Activated CD4-positive, alpha-beta T cell treated with anti-CD3 and anti-CD28 coated beads, Interleukin-2, amount 10 ng/mL, durations not matched to agents 7 days and 5 days (primary cell): ENCODE measurements at regions not wholly inside any gene's neighbourhood (a gene's known extent, or its start where the extent isn't known, plus 50 kb on each side); places are given as distances from the start of the nearest gene placed in this dataset.

ENCODE experiments used
- CTCF ChIA-PET: fragments of 350-600 bp; sonication (Branson Sonifier 250); formaldehyde crosslinking; loops from one replicate; lab custom pipeline; 2021; ENCODE audit warnings: antibody characterized with exemption; lab: Charles Lee
- POLR2A ChIA-PET: fragments of 350-600 bp; sonication (Branson Sonifier 250); formaldehyde crosslinking; loops from one replicate; lab custom pipeline; 2021; ENCODE audit warnings: antibody characterized with exemption; lab: Charles Lee
- DNase-seq: peaks from one replicate; pipeline ENCODE4 v3.0.0-alpha.2; 2020
- H3K27ac Mint-ChIP-seq: one replicate; pipeline ENCODE4 v1.8.0; 2021; ENCODE audit warnings: mild to moderate bottlenecking, moderate library complexity, mixed read lengths
- H3K27me3 Mint-ChIP-seq: one replicate; pipeline ENCODE4 v1.8.0; 2021; ENCODE audit warnings: mixed read lengths
- H3K36me3 Mint-ChIP-seq: one replicate; pipeline ENCODE4 v1.8.0; 2021; ENCODE audit warnings: low read depth, mixed read lengths
- H3K4me1 Mint-ChIP-seq: one replicate; pipeline ENCODE4 v1.8.0; 2021; ENCODE audit warnings: mixed read lengths
- H3K4me3 Mint-ChIP-seq: one replicate; pipeline ENCODE4 v1.8.0; 2021; ENCODE audit warnings: mild to moderate bottlenecking, moderate library complexity, mixed read lengths
- H3K9me3 Mint-ChIP-seq: one replicate; pipeline ENCODE4 v1.8.0; 2021; ENCODE audit warnings: mixed read lengths

- POLR2A ChIA-PET, result no interaction called here
- H3K36me3 Mint-ChIP-seq, result no peaks in the 10 kb centered on the region
These were observed 702.3 kb downstream of the TRIML1 start for GRCh38 chr4:188841523-188841922.

DNA sequence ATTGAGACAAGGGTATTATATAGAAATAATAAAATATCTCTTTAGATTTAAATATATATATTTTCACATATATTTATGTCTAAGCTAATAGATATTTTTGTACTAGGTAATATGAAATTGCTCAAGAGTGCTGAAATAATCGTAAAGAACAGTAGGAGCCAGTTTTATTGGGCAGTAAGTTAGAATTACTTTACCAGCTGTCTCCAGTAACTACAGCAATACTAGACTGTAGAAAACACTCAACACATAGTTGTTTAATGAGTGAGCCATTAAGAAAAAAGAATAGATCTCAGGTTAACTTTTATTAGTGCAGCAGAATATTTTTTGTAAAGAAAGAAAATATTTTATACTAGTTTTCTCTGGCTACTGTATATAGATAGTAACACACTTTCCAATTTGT, 715.2 kb downstream of the TRIML1 start:
- Mint-ChIP-seq H3K27ac (no peak overlapping the region), H3K9me3 (peaks cover 15% of the 10 kb centered on the region), H3K4me1 (no peaks in the 10 kb centered on the region), H3K4me3 (no peak overlapping the region), H3K36me3 (no peaks in the 10 kb centered on the region), H3K27me3 (no peaks in the 10 kb centered on the region)
- ChIA-PET POLR2A (no interaction called here), CTCF (no interaction called here)
- DNase-seq, result no peak

More at GRCh38 chr4:188841523-188841922, 702.3 kb downstream of the TRIML1 start:
- H3K9me3 Mint-ChIP-seq, result no peaks in the 10 kb centered on the region
- DNase-seq, result no peak
- no peaks in the 10 kb centered on the region for H3K4me1 Mint-ChIP-seq
- CTCF ChIA-PET, result no interaction called here
- H3K27me3 Mint-ChIP-seq, result no peaks in the 10 kb centered on the region
- H3K4me3 Mint-ChIP-seq, result no peak overlapping the region
- no peak overlapping the region for H3K27ac Mint-ChIP-seq

GRCh38 chr4:188858696-188859095, 719.5 kb downstream of the TRIML1 start:
- no peak overlapping the region for H3K4me3 Mint-ChIP-seq
- no peaks in the 10 kb centered on the region for H3K4me1 Mint-ChIP-seq
- no peaks in the 10 kb centered on the region for H3K36me3 Mint-ChIP-seq
- H3K9me3 Mint-ChIP-seq, result peaks cover 15% of the 10 kb centered on the region
- no peak for DNase-seq
- ChIA-PET POLR2A (no interaction called here), CTCF (no interaction called here)
- no peak overlapping the region for H3K27ac Mint-ChIP-seq
- H3K27me3 Mint-ChIP-seq, result no peaks in the 10 kb centered on the region

DNA sequence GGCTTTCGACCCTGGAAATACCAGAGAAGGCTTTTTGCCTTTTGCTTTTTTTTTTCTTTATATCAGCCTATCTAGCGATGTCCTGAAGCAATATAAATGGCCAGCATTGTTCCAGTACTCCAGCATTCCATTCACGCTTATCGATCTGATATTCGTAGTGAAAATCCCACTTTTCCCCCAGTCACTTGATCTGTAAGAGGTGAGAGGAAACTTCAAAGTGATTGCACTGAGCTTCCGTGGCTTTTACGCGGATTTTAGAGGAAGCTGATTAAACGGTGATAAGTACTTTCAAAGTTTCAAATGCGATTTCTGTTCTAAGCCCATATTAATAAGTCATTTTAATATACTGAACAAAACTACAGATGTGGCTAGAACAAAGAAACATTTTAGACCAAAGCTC, 725.5 kb downstream of the TRIML1 start:
- H3K36me3 Mint-ChIP-seq, result no peaks in the 10 kb centered on the region
- CTCF ChIA-PET, result no interaction called here
- no peaks in the 10 kb centered on the region for H3K4me1 Mint-ChIP-seq
- H3K27me3 Mint-ChIP-seq, result no peaks in the 10 kb centered on the region
- DNase-seq, result no peak
- no peak overlapping the region for H3K27ac Mint-ChIP-seq
- no peak overlapping the region for H3K4me3 Mint-ChIP-seq
- POLR2A ChIA-PET, result no interaction called here
- peaks cover 12% of the 10 kb centered on the region for H3K9me3 Mint-ChIP-seq

DNA sequence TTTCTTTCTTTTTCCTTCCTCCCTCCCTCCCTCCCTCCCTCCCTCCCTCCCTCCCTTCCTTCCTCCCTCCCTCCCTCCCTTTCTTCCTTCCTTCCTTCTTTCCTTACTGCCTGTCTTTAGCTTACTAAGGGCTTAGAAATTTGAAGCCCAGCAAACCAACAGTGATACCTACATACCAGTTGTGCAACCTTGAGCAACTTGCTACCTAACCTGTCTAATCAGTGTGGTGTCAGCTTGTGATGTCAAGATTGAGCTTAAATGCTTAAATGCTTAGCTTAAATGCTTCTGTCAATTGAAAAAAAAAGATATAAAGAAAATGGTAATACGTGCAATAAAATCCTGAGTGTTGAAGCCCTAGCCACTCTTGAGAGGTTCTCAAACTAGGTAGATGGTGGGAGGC, 728.6 kb downstream of the TRIML1 start:
- POLR2A ChIA-PET, result no interaction called here
- H3K36me3 Mint-ChIP-seq, result no peaks in the 10 kb centered on the region
- H3K9me3 Mint-ChIP-seq, result peaks cover 12% of the 10 kb centered on the region
- no peak for DNase-seq
- no peak overlapping the region for H3K27ac Mint-ChIP-seq
- CTCF ChIA-PET, result interaction anchor here (0.6 kb wide), 1 partner anchor 200 kb away, joined by 3 read pairs; no protein-coding TSS in a partner anchor
- H3K4me3 Mint-ChIP-seq, result no peak overlapping the region
- H3K4me1 Mint-ChIP-seq, result no peaks in the 10 kb centered on the region
- H3K27me3 Mint-ChIP-seq, result no peaks in the 10 kb centered on the region

DNA sequence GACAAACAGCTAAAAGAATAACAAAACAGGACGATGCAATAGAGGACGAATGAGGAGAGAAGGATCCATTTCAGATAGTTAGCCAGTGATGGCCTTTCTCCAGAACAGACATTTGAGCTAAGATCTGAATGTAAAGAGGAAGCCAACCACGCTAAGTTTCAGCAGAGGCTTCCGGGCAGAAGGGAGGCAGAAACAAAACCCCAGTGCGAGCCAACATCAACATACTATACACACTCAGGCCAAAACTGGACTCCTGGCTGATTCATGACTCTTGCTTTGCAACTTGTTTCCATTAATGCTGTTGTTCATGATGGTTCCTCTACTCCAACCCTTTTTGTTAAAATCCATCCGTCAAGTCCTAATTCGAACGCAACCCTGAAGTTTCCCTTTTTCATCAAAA, 730.3 kb downstream of the TRIML1 start:
- DNase-seq, result no peak
- H3K27ac Mint-ChIP-seq, result no peak overlapping the region
- POLR2A ChIA-PET, result no interaction called here
- H3K4me3 Mint-ChIP-seq, result no peak overlapping the region
- CTCF ChIA-PET, result no interaction called here
- H3K4me1 Mint-ChIP-seq, result no peaks in the 10 kb centered on the region
- peaks cover 14% of the 10 kb centered on the region for H3K9me3 Mint-ChIP-seq
- no peaks in the 10 kb centered on the region for H3K36me3 Mint-ChIP-seq
- no peaks in the 10 kb centered on the region for H3K27me3 Mint-ChIP-seq

GRCh38 chr4:188872809-188873208, 733.6 kb downstream of the TRIML1 start:
- DNase-seq, result no peak
- H3K36me3 Mint-ChIP-seq, result no peaks in the 10 kb centered on the region
- CTCF ChIA-PET, result no interaction called here
- H3K27me3 Mint-ChIP-seq, result no peaks in the 10 kb centered on the region
- no peaks in the 10 kb centered on the region for H3K4me1 Mint-ChIP-seq
- POLR2A ChIA-PET, result no interaction called here
- H3K9me3 Mint-ChIP-seq, result peaks cover 16% of the 10 kb centered on the region
- H3K4me3 Mint-ChIP-seq, result no peak overlapping the region
- no peak overlapping the region for H3K27ac Mint-ChIP-seq

DNA sequence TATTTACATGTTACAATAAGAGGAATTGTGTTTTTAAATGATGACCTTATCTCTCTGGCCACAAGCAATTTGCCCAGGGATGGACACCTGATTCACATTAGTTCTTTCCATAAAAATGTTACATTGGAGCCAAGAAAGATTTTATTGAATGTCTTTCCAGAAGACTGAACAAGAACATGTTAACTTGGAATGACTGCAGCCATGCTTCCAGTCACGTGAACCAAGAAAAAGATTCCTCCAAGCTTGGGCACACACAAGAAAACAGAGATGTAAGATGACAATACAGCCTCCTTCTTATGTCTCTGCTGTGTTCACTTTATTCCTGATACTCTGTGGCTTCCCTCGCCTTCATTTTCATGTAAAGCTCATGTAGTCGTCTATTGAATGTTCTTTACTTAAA, 737.6 kb downstream of the TRIML1 start:
- no peaks in the 10 kb centered on the region for H3K27me3 Mint-ChIP-seq
- H3K27ac Mint-ChIP-seq, result no peak overlapping the region
- H3K4me1 Mint-ChIP-seq, result no peaks in the 10 kb centered on the region
- peaks cover 6% of the 10 kb centered on the region for H3K9me3 Mint-ChIP-seq
- H3K36me3 Mint-ChIP-seq, result no peaks in the 10 kb centered on the region
- no peak overlapping the region for H3K4me3 Mint-ChIP-seq
- DNase-seq, result no peak
- POLR2A ChIA-PET, result no interaction called here
- CTCF ChIA-PET, result no interaction called here

- peaks cover 4% of the 10 kb centered on the region for H3K9me3 Mint-ChIP-seq
These were observed 740.4 kb downstream of the TRIML1 start for GRCh38 chr4:188879598-188879997.

GRCh38 chr4:188887905-188888304, 748.7 kb downstream of the TRIML1 start:
- H3K4me1 Mint-ChIP-seq, result no peaks in the 10 kb centered on the region
- DNase-seq, result no peak
- no peaks in the 10 kb centered on the region for H3K27me3 Mint-ChIP-seq
- no peaks in the 10 kb centered on the region for H3K9me3 Mint-ChIP-seq
- H3K27ac Mint-ChIP-seq, result no peak overlapping the region
- H3K36me3 Mint-ChIP-seq, result no peaks in the 10 kb centered on the region
- CTCF ChIA-PET, result no interaction called here
- no peak overlapping the region for H3K4me3 Mint-ChIP-seq
- POLR2A ChIA-PET, result no interaction called here

More at GRCh38 chr4:188879598-188879997, 740.4 kb downstream of the TRIML1 start:
- ChIA-PET CTCF (no interaction called here), POLR2A (no interaction called here)
- no peaks in the 10 kb centered on the region for H3K36me3 Mint-ChIP-seq
- H3K27ac Mint-ChIP-seq, result no peak overlapping the region
- no peak for DNase-seq
- no peaks in the 10 kb centered on the region for H3K4me1 Mint-ChIP-seq
- H3K27me3 Mint-ChIP-seq, result no peaks in the 10 kb centered on the region
- no peak overlapping the region for H3K4me3 Mint-ChIP-seq

- H3K4me3 Mint-ChIP-seq, result no peak overlapping the region
- no peaks in the 10 kb centered on the region for H3K9me3 Mint-ChIP-seq
- DNase-seq, result no peak
- ChIA-PET POLR2A (no interaction called here), CTCF (no interaction called here)
- no peaks in the 10 kb centered on the region for H3K27me3 Mint-ChIP-seq
- H3K27ac Mint-ChIP-seq, result no peak overlapping the region
- H3K4me1 Mint-ChIP-seq, result no peaks in the 10 kb centered on the region
- no peaks in the 10 kb centered on the region for H3K36me3 Mint-ChIP-seq
These were observed 753.6 kb downstream of the TRIML1 start for GRCh38 chr4:188892837-188893236.

DNA sequence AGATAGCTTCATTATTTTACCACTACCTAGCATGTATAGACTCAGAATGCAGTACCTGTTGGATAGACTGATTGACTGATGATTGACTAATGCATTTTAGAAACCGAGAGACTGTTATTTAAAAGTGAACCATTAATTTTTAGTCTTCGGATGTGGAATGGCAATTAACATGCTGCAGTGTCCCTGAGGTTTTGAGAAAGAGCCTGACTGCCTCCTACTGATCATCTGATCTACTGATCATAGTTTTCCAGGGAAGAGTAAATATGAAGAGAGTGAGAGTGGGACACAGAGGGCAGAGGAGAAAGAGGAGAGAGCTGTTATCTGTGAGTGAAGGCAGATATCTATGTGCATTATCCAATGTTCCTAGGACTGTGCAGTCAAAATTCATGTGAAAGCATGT, 764.7 kb downstream of the TRIML1 start:
- Mint-ChIP-seq H3K36me3 (no peaks in the 10 kb centered on the region), H3K27me3 (no peaks in the 10 kb centered on the region), H3K4me3 (no peak overlapping the region), H3K9me3 (peaks cover 13% of the 10 kb centered on the region), H3K27ac (no peak overlapping the region), H3K4me1 (no peaks in the 10 kb centered on the region)
- CTCF ChIA-PET, result no interaction called here
- no peak for DNase-seq
- POLR2A ChIA-PET, result no interaction called here

GRCh38 chr4:188904617-188905016, 765.4 kb downstream of the TRIML1 start:
- Mint-ChIP-seq H3K4me1 (no peaks in the 10 kb centered on the region), H3K4me3 (no peak overlapping the region), H3K36me3 (no peaks in the 10 kb centered on the region), H3K27ac (no peak overlapping the region), H3K9me3 (peaks cover 13% of the 10 kb centered on the region), H3K27me3 (no peaks in the 10 kb centered on the region)
- POLR2A ChIA-PET, result no interaction called here
- DNase-seq, result no peak
- CTCF ChIA-PET, result no interaction called here

- no peaks in the 10 kb centered on the region for H3K4me1 Mint-ChIP-seq
- no peak overlapping the region for H3K27ac Mint-ChIP-seq
- ChIA-PET CTCF (no interaction called here), POLR2A (no interaction called here)
- H3K27me3 Mint-ChIP-seq, result no peaks in the 10 kb centered on the region
- peaks cover 10% of the 10 kb centered on the region for H3K9me3 Mint-ChIP-seq
- no peak overlapping the region for H3K4me3 Mint-ChIP-seq
- H3K36me3 Mint-ChIP-seq, result no peaks in the 10 kb centered on the region
- no peak for DNase-seq
These were observed 766.0 kb downstream of the TRIML1 start for GRCh38 chr4:188905248-188905647.
